Astrocyte (in vitro differentiated cells and primary cell): ENCODE measurements at regions not wholly inside any gene's neighbourhood (a gene's known extent, or its start where the extent isn't known, plus 50 kb on each side); places are given as distances from the start of the nearest gene placed in this dataset.

Source experiments
- DNase-seq: peaks from one replicate; pipeline ENCODE4 v3.0.0-alpha.2; 2010; ENCODE audit warnings: low read depth
- FAIRE-seq: peaks from 2 replicates; lab custom pipeline; 2011; peaks lifted over from hg19 to GRCh38; lab: Jason Lieb, UNC
- H2AFZ ChIP-seq: 2 replicates; pipeline ENCODE4 v1.6.0; 2012; ENCODE audit warnings: low read depth, low read length, inconsistent platforms
- H3K27ac ChIP-seq: 2 replicates; pipeline ENCODE4 v1.5.1; 2011; ENCODE audit warnings: low read depth, low read length, inconsistent platforms
- H3K27me3 ChIP-seq: 2 replicates; pipeline ENCODE4 v1.6.0; 2011; ENCODE audit warnings: low read length, inconsistent platforms; ENCODE audit not compliant: insufficient read depth
- H3K36me3 ChIP-seq: 2 replicates; pipeline ENCODE4 v1.5.1; 2011; ENCODE audit warnings: low read length, inconsistent platforms; ENCODE audit not compliant: insufficient read depth
- H3K4me1 ChIP-seq: 2 replicates; pipeline ENCODE4 v1.5.1; 2011; ENCODE audit warnings: low read length, inconsistent platforms; ENCODE audit not compliant: insufficient read depth
- H3K4me2 ChIP-seq: 2 replicates; pipeline ENCODE4 v1.6.0; 2012; ENCODE audit warnings: low read length, inconsistent platforms
- H3K4me3 ChIP-seq: 2 replicates; pipeline ENCODE4 v1.5.1; 2011; ENCODE audit warnings: low read depth, mild to moderate bottlenecking, low read length, inconsistent platforms; ENCODE audit not compliant: insufficient read depth
- H3K79me2 ChIP-seq: 2 replicates; pipeline ENCODE4 v1.6.0; 2012; ENCODE audit warnings: mild to moderate bottlenecking, low read length, inconsistent platforms; ENCODE audit not compliant: insufficient read depth
- H3K9ac ChIP-seq: 2 replicates; pipeline ENCODE4 v1.6.0; 2012; ENCODE audit warnings: mild to moderate bottlenecking, low read length, inconsistent platforms
- H3K9me3 ChIP-seq: 2 replicates; pipeline ENCODE4 v1.5.1; 2012; ENCODE audit warnings: low read depth, mild to moderate bottlenecking, low read length, inconsistent platforms; ENCODE audit not compliant: insufficient read depth
- H4K20me1 ChIP-seq: 2 replicates; pipeline ENCODE4 v1.6.0; 2012; ENCODE audit warnings: low read length, inconsistent platforms; ENCODE audit not compliant: insufficient read depth
- H3K27ac Mint-ChIP-seq: one replicate; pipeline ENCODE4 v1.8.0; 2021; ENCODE audit warnings: mild to moderate bottlenecking, mixed read lengths; ENCODE audit not compliant: unreplicated experiment
- H3K27me3 Mint-ChIP-seq: one replicate; pipeline ENCODE4 v1.8.0; 2021; ENCODE audit warnings: low read depth, mixed read lengths; ENCODE audit not compliant: unreplicated experiment
- H3K36me3 Mint-ChIP-seq: one replicate; pipeline ENCODE4 v1.8.0; 2021; ENCODE audit warnings: low read depth, mixed read lengths; ENCODE audit not compliant: unreplicated experiment
- H3K4me1 Mint-ChIP-seq: one replicate; pipeline ENCODE4 v1.8.0; 2021; ENCODE audit warnings: low read depth, mixed read lengths; ENCODE audit not compliant: unreplicated experiment
- H3K4me3 Mint-ChIP-seq: one replicate; pipeline ENCODE4 v1.8.0; 2021; ENCODE audit warnings: mild to moderate bottlenecking, moderate library complexity, mixed read lengths; ENCODE audit not compliant: unreplicated experiment
- H3K9me3 Mint-ChIP-seq: one replicate; pipeline ENCODE4 v1.8.0; 2021; ENCODE audit warnings: mild to moderate bottlenecking, mixed read lengths; ENCODE audit not compliant: unreplicated experiment
- EZH2 ChIP-seq: IDR thresholded peaks from 2 replicates; pipeline ENCODE4 v1.6.1; 2012; ENCODE audit warnings: mild to moderate bottlenecking, low read length, inconsistent platforms; ENCODE audit not compliant: insufficient read depth
- TF ChIP-seq, protein P1 (sequence below): IDR thresholded peaks from 2 replicates; pipeline ENCODE4 v1.5.1; 2011; ENCODE audit warnings: low read depth, mild to moderate bottlenecking, inconsistent platforms, low read length, moderate library complexity; ENCODE audit not compliant: insufficient read depth

GRCh38 chr13:61036715-61037114 lies 378.9 kb downstream of the PCDH20 start:
- no peak overlapping the region for H3K4me2 ChIP-seq
- Mint-ChIP-seq H3K9me3 (no peaks in the 10 kb centered on the region), H3K4me1 (peaks cover 6% of the 10 kb centered on the region), H3K4me3 (no peak overlapping the region), H3K27ac (no peak overlapping the region), H3K27me3 (no peaks in the 10 kb centered on the region), H3K36me3 (no peaks in the 10 kb centered on the region)
- no peak overlapping the region for H3K4me3 ChIP-seq
- H3K9ac ChIP-seq: no peak overlapping the region
- H3K36me3 ChIP-seq: no peaks in the 10 kb centered on the region
- H3K27me3 ChIP-seq: no peaks in the 10 kb centered on the region
- DNase-seq (peak; percentile 44), FAIRE-seq (no peak)
- no peaks in the 10 kb centered on the region for H3K9me3 ChIP-seq
- H3K79me2 ChIP-seq: no peaks in the 10 kb centered on the region
- TF ChIP-seq, protein P1, sequence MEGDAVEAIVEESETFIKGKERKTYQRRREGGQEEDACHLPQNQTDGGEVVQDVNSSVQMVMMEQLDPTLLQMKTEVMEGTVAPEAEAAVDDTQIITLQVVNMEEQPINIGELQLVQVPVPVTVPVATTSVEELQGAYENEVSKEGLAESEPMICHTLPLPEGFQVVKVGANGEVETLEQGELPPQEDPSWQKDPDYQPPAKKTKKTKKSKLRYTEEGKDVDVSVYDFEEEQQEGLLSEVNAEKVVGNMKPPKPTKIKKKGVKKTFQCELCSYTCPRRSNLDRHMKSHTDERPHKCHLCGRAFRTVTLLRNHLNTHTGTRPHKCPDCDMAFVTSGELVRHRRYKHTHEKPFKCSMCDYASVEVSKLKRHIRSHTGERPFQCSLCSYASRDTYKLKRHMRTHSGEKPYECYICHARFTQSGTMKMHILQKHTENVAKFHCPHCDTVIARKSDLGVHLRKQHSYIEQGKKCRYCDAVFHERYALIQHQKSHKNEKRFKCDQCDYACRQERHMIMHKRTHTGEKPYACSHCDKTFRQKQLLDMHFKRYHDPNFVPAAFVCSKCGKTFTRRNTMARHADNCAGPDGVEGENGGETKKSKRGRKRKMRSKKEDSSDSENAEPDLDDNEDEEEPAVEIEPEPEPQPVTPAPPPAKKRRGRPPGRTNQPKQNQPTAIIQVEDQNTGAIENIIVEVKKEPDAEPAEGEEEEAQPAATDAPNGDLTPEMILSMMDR: no peak
- TF ChIP-seq EZH2: no peak
- H3K4me1 ChIP-seq: no peaks in the 10 kb centered on the region
- no peak overlapping the region for H2AFZ ChIP-seq
- H3K27ac ChIP-seq: no peak overlapping the region
- no peaks in the 10 kb centered on the region for H4K20me1 ChIP-seq

DNA sequence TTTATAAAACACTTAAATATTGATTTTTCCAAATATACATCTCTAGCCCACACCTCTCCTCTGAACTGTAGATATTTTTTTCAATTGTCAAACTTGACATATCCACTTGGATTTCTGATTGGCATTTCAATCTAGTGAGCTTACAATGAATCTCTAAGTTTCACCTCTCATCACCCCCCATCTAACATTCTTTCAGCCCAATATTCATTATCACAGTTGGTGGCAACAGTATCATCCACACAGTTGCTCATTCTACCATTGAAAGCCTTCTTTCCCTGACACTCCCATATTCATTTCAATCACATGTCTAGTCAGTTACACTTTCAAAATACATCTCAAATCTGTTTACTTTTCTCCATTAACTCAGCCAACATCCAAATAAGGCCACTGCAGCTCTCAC lies 385.2 kb downstream of the PCDH20 start:
- no peak overlapping the region for H3K27ac ChIP-seq
- DNase-seq: no peak
- Mint-ChIP-seq H3K27ac (no peak overlapping the region), H3K27me3 (no peaks in the 10 kb centered on the region), H3K4me3 (no peak overlapping the region), H3K9me3 (no peaks in the 10 kb centered on the region), H3K4me1 (peaks cover 6% of the 10 kb centered on the region), H3K36me3 (no peaks in the 10 kb centered on the region)
- no peak overlapping the region for H3K4me2 ChIP-seq
- no peaks in the 10 kb centered on the region for H3K79me2 ChIP-seq
- no peaks in the 10 kb centered on the region for H3K9me3 ChIP-seq
- H3K4me3 ChIP-seq: no peak overlapping the region
- no peaks in the 10 kb centered on the region for H3K4me1 ChIP-seq
- FAIRE-seq: no peak
- H3K27me3 ChIP-seq: no peaks in the 10 kb centered on the region
- TF ChIP-seq EZH2: no peak
- TF ChIP-seq, protein P1: no peak
- no peaks in the 10 kb centered on the region for H4K20me1 ChIP-seq
- no peak overlapping the region for H3K9ac ChIP-seq
- H2AFZ ChIP-seq: no peak overlapping the region
- H3K36me3 ChIP-seq: no peaks in the 10 kb centered on the region

DNA sequence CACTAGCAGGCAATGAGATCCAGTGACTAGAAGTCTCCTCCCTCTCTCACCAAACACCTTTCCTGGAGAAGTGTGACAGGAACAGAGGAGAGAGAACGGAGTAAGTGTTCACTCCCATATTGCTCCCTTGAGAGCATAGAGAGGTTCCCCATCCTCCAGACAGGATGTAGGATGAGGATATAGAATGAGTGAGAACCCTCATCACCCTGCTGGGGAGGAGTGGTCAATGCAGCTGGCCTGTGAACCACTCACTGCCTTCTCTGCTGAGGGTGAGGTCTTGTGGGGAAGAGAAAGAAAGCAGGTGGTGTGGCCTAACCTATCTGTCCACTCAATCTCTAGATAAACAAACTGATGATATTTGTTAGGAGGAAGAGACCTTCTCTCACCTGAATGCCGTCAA lies 386.6 kb downstream of the PCDH20 start:
- no peaks in the 10 kb centered on the region for H3K9me3 ChIP-seq
- H3K36me3 Mint-ChIP-seq: no peaks in the 10 kb centered on the region
- no peak overlapping the region for H3K4me2 ChIP-seq
- peaks cover 6% of the 10 kb centered on the region for H3K4me1 Mint-ChIP-seq
- H3K27me3 ChIP-seq: no peaks in the 10 kb centered on the region
- DNase-seq (no peak), FAIRE-seq (no peak)
- no peaks in the 10 kb centered on the region for H4K20me1 ChIP-seq
- H3K4me1 ChIP-seq: no peaks in the 10 kb centered on the region
- no peak overlapping the region for H3K4me3 ChIP-seq
- H2AFZ ChIP-seq: no peak overlapping the region
- H3K27me3 Mint-ChIP-seq: no peaks in the 10 kb centered on the region
- no peaks in the 10 kb centered on the region for H3K36me3 ChIP-seq
- no peak overlapping the region for H3K9ac ChIP-seq
- TF ChIP-seq, protein P1: no peak
- no peak for TF ChIP-seq EZH2
- H3K4me3 Mint-ChIP-seq: no peak overlapping the region
- H3K9me3 Mint-ChIP-seq: no peaks in the 10 kb centered on the region
- no peaks in the 10 kb centered on the region for H3K79me2 ChIP-seq
- H3K27ac Mint-ChIP-seq: no peak overlapping the region
- no peak overlapping the region for H3K27ac ChIP-seq
